Trophoblast cell (in vitro differentiated cells and primary cell): ENCODE measurements at regions not wholly inside any gene's neighbourhood (a gene's known extent, or its start where the extent isn't known, plus 50 kb on each side); places are given as distances from the start of the nearest gene placed in this dataset.

ENCODE experiments used
- DNase-seq, 2 donors: peaks; one replicate each; pipeline ENCODE4 v3.0.0-alpha.2; 2016
- H2AFZ ChIP-seq: 2 replicates; pipeline ENCODE4 v1.6.1; 2013; ENCODE audit warnings: low read length, moderate library complexity, mild to moderate bottlenecking; ENCODE audit not compliant: insufficient read depth, poor library complexity
- H2AK5ac ChIP-seq: 2 replicates; pipeline ENCODE4 v1.6.1; 2013; ENCODE audit warnings: mild to moderate bottlenecking, low read length
- H2BK120ac ChIP-seq: 2 replicates; pipeline ENCODE4 v1.6.1; 2013; ENCODE audit warnings: low read length, mild to moderate bottlenecking, moderate library complexity; ENCODE audit not compliant: insufficient read depth, poor library complexity
- H2BK12ac ChIP-seq: 2 replicates; pipeline ENCODE4 v1.6.1; 2013; ENCODE audit warnings: mild to moderate bottlenecking, low read length, moderate library complexity
- H2BK5ac ChIP-seq: 2 replicates; pipeline ENCODE4 v1.6.1; 2013; ENCODE audit warnings: low read length, low read depth, moderate library complexity, mild to moderate bottlenecking; ENCODE audit not compliant: poor library complexity
- H3K14ac ChIP-seq: 2 replicates; pipeline ENCODE4 v1.6.1; 2013; ENCODE audit warnings: mild to moderate bottlenecking, low read length
- H3K18ac ChIP-seq: 2 replicates; pipeline ENCODE4 v1.6.1; 2013; ENCODE audit warnings: mild to moderate bottlenecking, low read length
- H3K23ac ChIP-seq: 2 replicates; pipeline ENCODE4 v1.6.1; 2013; ENCODE audit warnings: low read length
- H3K27ac ChIP-seq: 2 replicates; pipeline ENCODE4 v1.5.1; 2013; ENCODE audit warnings: low read depth, mild to moderate bottlenecking, inconsistent platforms, low read length, moderate library complexity
- H3K27me3 ChIP-seq: 2 replicates; pipeline ENCODE4 v1.6.1; 2013; ENCODE audit warnings: inconsistent platforms, mild to moderate bottlenecking, low read length, moderate library complexity; ENCODE audit not compliant: insufficient read depth
- H3K36me3 ChIP-seq, 2 experiments: 1 replicate in 1 of 2; 2 replicates in 1 of 2; pipeline ENCODE4 v1.6.1; 2013; ENCODE audit warnings: low read length in 2 of 2, mild to moderate bottlenecking in 2 of 2, moderate library complexity in 1 of 2; ENCODE audit not compliant: insufficient read depth in 2 of 2, control insufficient read depth in 1 of 2
- H3K4ac ChIP-seq: 2 replicates; pipeline ENCODE4 v1.6.1; 2013; ENCODE audit warnings: low read depth, mild to moderate bottlenecking, low read length, moderate library complexity
- H3K4me1 ChIP-seq, 2 experiments: 1 replicate in 1 of 2; 2 replicates in 1 of 2; pipeline ENCODE4 v1.6.1; 2013; ENCODE audit warnings: low read length in 2 of 2, mild to moderate bottlenecking in 2 of 2, moderate library complexity in 1 of 2; ENCODE audit not compliant: insufficient read depth in 2 of 2, control insufficient read depth in 1 of 2
- H3K4me2 ChIP-seq: 2 replicates; pipeline ENCODE4 v1.6.1; 2013; ENCODE audit warnings: inconsistent platforms, mild to moderate bottlenecking, low read length, moderate library complexity
- H3K4me3 ChIP-seq: 2 replicates; pipeline ENCODE4 v1.5.1; 2013; ENCODE audit warnings: mild to moderate bottlenecking, low read depth, low read length, inconsistent platforms
- H3K79me1 ChIP-seq: one replicate; pipeline ENCODE4 v1.6.1; 2013; ENCODE audit warnings: low read length
- H3K79me2 ChIP-seq: 2 replicates; pipeline ENCODE4 v1.6.1; 2013; ENCODE audit warnings: low read length, mild to moderate bottlenecking; ENCODE audit not compliant: control insufficient read depth, insufficient read depth, poor library complexity
- H3K9ac ChIP-seq: 2 replicates; pipeline ENCODE4 v1.6.1; 2013; ENCODE audit warnings: mild to moderate bottlenecking, low read length
- H3K9me3 ChIP-seq: 2 replicates; pipeline ENCODE4 v1.6.1; 2013; ENCODE audit warnings: low read depth, mild to moderate bottlenecking, control low read depth, inconsistent platforms, low read length; ENCODE audit not compliant: insufficient read depth
- H4K12ac ChIP-seq: 2 replicates; pipeline ENCODE4 v1.6.1; 2013; ENCODE audit warnings: low read depth, mild to moderate bottlenecking, low read length, moderate library complexity
- H4K8ac ChIP-seq: 2 replicates; pipeline ENCODE4 v1.6.1; 2013; ENCODE audit warnings: low read depth, mild to moderate bottlenecking, low read length, moderate library complexity
- H4K91ac ChIP-seq: one replicate; pipeline ENCODE4 v1.6.1; 2013; ENCODE audit warnings: low read depth, mild to moderate bottlenecking, low read length, moderate library complexity
- WGBS: extraction: QIAGEN DNeasy Blood & Tissue Kit; methylation state at CpG from one replicate; pipeline ENCODE4 v1.1.7; 2013; ENCODE audit warnings: missing lambda C conversion rate; ENCODE audit not compliant: insufficient read length, insufficient coverage; ENCODE audit errors: extremely low coverage; 5-methylcytosine and 5-hydroxymethylcytosine counted together

DNA sequence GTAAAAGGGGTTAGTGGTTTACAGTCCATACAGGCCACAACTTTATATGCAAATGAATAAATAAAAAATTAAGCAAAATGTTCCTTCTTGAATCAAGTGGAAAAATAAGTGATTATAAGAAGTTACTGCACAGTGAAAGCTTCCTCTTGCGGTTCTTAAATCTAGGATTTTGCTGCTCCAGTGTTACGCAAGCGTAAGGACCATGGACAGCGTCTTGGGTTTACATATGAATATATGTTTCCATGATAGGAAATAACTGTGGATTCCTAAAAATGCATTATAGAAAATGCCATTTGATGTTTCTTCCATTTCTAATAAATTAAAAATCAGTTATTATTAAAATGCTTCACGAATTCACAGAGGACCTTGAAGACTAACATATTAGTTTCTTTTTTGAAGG, 176.6 kb upstream of the POU3F2 start:
- DNase-seq = peak; percentile 8 to 62

DNA sequence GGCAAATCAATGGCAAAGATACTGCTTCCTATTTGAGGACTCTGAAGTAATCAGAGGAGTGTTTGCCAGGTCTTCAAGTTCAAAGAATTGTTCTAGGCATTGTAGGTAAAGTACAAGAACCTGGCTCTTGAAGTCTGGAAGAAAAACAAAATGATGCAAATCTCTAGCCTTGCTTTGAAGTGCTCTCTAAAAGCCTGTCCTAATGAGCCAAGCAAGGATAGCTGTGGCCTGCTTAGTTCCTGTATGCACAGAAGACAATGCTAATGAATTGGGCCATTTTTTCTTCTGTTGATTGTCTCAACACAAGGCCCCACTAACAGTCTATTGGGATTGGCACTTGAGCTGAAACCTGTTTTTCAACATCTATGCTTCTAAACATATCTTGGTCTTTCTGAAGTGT, 165.0 kb upstream of the POU3F2 start:
- no peaks in the 10 kb centered on the region for H3K36me3 ChIP-seq
- H3K4me3 ChIP-seq = no peak overlapping the region
- H3K4ac ChIP-seq = no peak overlapping the region
- no peak overlapping the region for H2BK12ac ChIP-seq
- H3K79me1 ChIP-seq = no peaks in the 10 kb centered on the region
- no peak overlapping the region for H4K8ac ChIP-seq
- no peak overlapping the region for H3K18ac ChIP-seq
- DNase-seq = no peak
- H3K9ac ChIP-seq = no peak overlapping the region
- H3K9me3 ChIP-seq = no peaks in the 10 kb centered on the region
- no peak overlapping the region for H2BK120ac ChIP-seq
- no peaks in the 10 kb centered on the region for H3K79me2 ChIP-seq
- no peak overlapping the region for H4K12ac ChIP-seq
- peaks cover 0 to 3% of the 10 kb centered on the region in 2 experiments for H3K4me1 ChIP-seq
- H3K23ac ChIP-seq = no peak overlapping the region
- no peak overlapping the region for H3K4me2 ChIP-seq
- H2AK5ac ChIP-seq = no peak overlapping the region
- H2AFZ ChIP-seq = no peak overlapping the region
- no peak overlapping the region for H3K14ac ChIP-seq
- no peak overlapping the region for H2BK5ac ChIP-seq
- no peaks in the 10 kb centered on the region for H3K27me3 ChIP-seq
- no peak overlapping the region for H4K91ac ChIP-seq
- H3K27ac ChIP-seq = no peak overlapping the region

More for the DNA sequence above, 176.6 kb upstream of the POU3F2 start:
- no CpG with 5 or more reads among the region's 5 CpGs for WGBS
- Histone ChIP-seq H3K27me3 (no peaks in the 10 kb centered on the region), H3K36me3 (no peaks in the 10 kb centered on the region), H3K4me2 (no peak overlapping the region), H2BK120ac (no peak overlapping the region), H3K9me3 (no peaks in the 10 kb centered on the region), H3K4me3 (no peak overlapping the region), H3K4me1 (no peaks in the 10 kb centered on the region), H4K8ac (no peak overlapping the region), H3K23ac (no peak overlapping the region), H3K27ac (no peak overlapping the region), H3K18ac (no peak overlapping the region), H3K4ac (no peak overlapping the region), H2BK12ac (no peak overlapping the region), H3K14ac (no peak overlapping the region), H3K9ac (no peak overlapping the region), H3K79me1 (no peaks in the 10 kb centered on the region), H2AK5ac (no peak overlapping the region), H2BK5ac (no peak overlapping the region), H3K79me2 (no peaks in the 10 kb centered on the region), H4K91ac (no peak overlapping the region), H2AFZ (no peak overlapping the region), H4K12ac (no peak overlapping the region)

DNA sequence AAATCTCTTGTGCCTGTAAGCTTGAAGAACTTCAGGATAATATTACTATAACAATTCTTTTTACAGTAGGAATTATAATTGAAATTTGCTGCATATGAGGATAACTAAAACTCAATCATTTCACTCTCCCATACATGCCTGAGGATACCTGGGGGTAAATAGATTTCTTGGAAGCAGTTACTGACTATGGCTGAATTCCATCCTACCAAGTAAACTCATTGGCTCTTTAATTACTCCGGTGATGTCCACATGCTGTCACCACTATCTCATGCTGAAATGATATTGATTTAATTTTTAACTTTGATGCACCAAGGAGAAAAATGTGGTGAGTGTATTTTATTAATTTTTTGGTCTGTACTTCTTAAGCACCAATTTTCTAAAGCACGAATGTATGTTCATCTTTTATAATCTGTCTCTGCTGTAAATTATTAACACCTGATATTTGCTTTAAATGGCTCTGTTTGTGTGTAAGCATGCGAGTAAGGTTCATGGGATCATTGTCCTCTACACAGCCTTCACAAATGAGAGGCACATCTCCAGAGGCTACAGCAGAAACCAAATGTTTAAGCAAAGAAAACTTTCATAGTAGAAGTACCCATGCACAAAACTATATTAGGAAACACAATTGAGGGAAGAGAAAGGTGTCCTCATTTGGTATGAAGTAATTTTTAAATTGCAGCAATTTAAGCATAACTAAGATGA, 164.2 kb upstream of the POU3F2 start:
- DNase-seq = no peak
- Histone ChIP-seq H3K27ac (no peak overlapping the region), H4K8ac (no peak overlapping the region), H3K9ac (no peak overlapping the region), H3K4me1 (peaks cover 0 to 3% of the 10 kb centered on the region in 2 experiments), H3K79me1 (no peaks in the 10 kb centered on the region), H3K36me3 (no peaks in the 10 kb centered on the region), H2AFZ (no peak overlapping the region), H3K79me2 (no peaks in the 10 kb centered on the region), H3K4me2 (no peak overlapping the region), H2AK5ac (no peak overlapping the region), H3K14ac (no peak overlapping the region), H2BK120ac (no peak overlapping the region), H2BK12ac (no peak overlapping the region), H2BK5ac (no peak overlapping the region), H4K12ac (no peak overlapping the region), H3K23ac (no peak overlapping the region), H3K4me3 (no peak overlapping the region), H3K9me3 (no peaks in the 10 kb centered on the region), H3K27me3 (no peaks in the 10 kb centered on the region), H3K18ac (no peak overlapping the region), H4K91ac (no peak overlapping the region), H3K4ac (no peak overlapping the region)
- no CpG with 5 or more reads among the region's 3 CpGs for WGBS

DNA sequence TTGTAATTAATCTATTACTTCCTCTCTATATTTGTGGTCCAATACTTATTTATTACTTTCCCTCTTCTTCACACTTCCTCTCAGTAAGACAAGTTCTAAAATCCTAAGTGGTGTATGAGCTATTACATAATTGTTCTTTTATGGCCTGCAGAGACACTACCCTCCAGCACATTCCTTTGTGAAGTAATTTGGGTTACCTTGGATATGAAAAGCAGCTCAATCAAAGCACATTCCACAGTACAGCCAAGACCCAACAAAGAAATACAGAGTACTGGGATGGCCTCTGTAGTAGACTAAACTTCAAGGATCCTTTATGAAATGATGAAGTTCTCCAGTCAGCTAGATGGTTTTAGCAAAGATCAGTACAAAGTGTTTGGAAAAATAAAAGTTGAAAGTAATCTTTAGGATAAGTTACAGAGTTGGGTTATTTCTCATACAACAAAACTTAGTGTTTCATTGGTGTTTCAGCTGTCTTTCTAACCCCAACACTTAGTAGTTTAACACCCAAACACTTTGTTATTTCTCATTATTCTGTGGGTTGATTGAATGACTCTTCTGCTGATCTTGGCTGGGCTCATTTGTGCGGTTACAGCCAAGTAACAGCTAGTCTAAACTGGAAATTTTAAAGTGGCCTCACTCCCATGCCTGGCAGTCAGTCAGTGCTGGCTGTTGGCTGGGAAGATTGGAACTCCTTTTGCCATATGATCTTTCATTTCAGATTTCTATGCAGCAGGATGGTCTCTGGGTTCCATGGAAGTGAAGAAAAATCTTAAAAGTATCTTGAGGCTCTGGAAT, 161.5 kb upstream of the POU3F2 start:
- Histone ChIP-seq H4K91ac (no peak overlapping the region), H3K9ac (no peak overlapping the region), H2BK12ac (no peak overlapping the region), H3K23ac (no peak overlapping the region), H3K27ac (no peak overlapping the region), H3K36me3 (no peaks in the 10 kb centered on the region), H3K4me2 (no peak overlapping the region), H3K4ac (no peak overlapping the region), H3K4me1 (peaks cover 0 to 3% of the 10 kb centered on the region in 2 experiments), H2BK5ac (no peak overlapping the region), H3K4me3 (no peak overlapping the region), H4K8ac (no peak overlapping the region), H3K9me3 (no peaks in the 10 kb centered on the region), H3K18ac (no peak overlapping the region), H2AK5ac (no peak overlapping the region), H3K14ac (no peak overlapping the region), H4K12ac (no peak overlapping the region), H3K79me2 (no peaks in the 10 kb centered on the region), H3K27me3 (no peaks in the 10 kb centered on the region), H2AFZ (no peak overlapping the region), H3K79me1 (no peaks in the 10 kb centered on the region), H2BK120ac (no peak overlapping the region)
- no CpG with 5 or more reads among the region's 1 CpG for WGBS
- DNase-seq = no peak
